Keratinocyte (primary cell): ENCODE measurements at regions not wholly inside any gene's neighbourhood (a gene's known extent, or its start where the extent isn't known, plus 50 kb on each side); places are given as distances from the start of the nearest gene placed in this dataset.
A peak's percentile ranks its signal among the peaks of the same experiment; 100 is the strongest.

Experiments used
- DNase-seq: peaks from one replicate; pipeline ENCODE4 v3.0.0-alpha.2; 2011; ENCODE audit warnings: low read depth, missing footprints, low spot score
- FAIRE-seq: peaks from 2 replicates; lab custom pipeline; 2011; peaks lifted over from hg19 to GRCh38; lab: Jason Lieb, UNC
- H2AFZ ChIP-seq: 2 replicates; pipeline ENCODE4 v1.6.0; 2012; ENCODE audit warnings: low read length, control low read depth, inconsistent platforms; ENCODE audit not compliant: control insufficient read depth
- H3K27ac ChIP-seq: 2 replicates; pipeline ENCODE4 v1.5.1; 2011; ENCODE audit warnings: low read length; ENCODE audit not compliant: control insufficient read depth, insufficient read depth
- H3K27me3 ChIP-seq: 3 replicates; pipeline ENCODE4 v1.6.0; 2011; ENCODE audit warnings: low read length; ENCODE audit not compliant: control insufficient read depth, insufficient read depth; ENCODE audit errors: extremely low read depth
- H3K36me3 ChIP-seq, 2 experiments: 2 replicates in 1 of 2; 3 replicates in 1 of 2; pipeline ENCODE4 v1.5.1; 2011; ENCODE audit warnings: low read length in 2 of 2, mild to moderate bottlenecking in 1 of 2; ENCODE audit not compliant: control insufficient read depth in 2 of 2, insufficient read depth in 2 of 2; ENCODE audit errors: extremely low read depth in 1 of 2
- H3K4me1 ChIP-seq: 3 replicates; pipeline ENCODE4 v1.5.1; 2011; ENCODE audit warnings: low read length; ENCODE audit not compliant: control insufficient read depth, insufficient read depth; ENCODE audit errors: extremely low read depth
- H3K4me2 ChIP-seq: 3 replicates; pipeline ENCODE4 v1.6.0; 2011; ENCODE audit warnings: low read depth, low read length; ENCODE audit not compliant: control insufficient read depth, insufficient read depth; ENCODE audit errors: extremely low read depth
- H3K4me3 ChIP-seq, 3 experiments: fragments of 200-600 bp in 1 of 3; sonication (generic) in 1 of 3; 2 replicates in 2 of 3; 3 replicates in 1 of 3; pipeline ENCODE4 v1.5.1; 2011 to 2016; ENCODE audit warnings: low read length in 3 of 3, mild to moderate bottlenecking in 3 of 3, control low read depth in 2 of 3, inconsistent platforms in 1 of 3, low read depth in 1 of 3, mixed read lengths in 1 of 3, mixed run types in 1 of 3, moderate library complexity in 1 of 3; ENCODE audit not compliant: control insufficient read depth in 2 of 3, insufficient read depth in 2 of 3; ENCODE audit errors: extremely low read depth in 1 of 3
- H3K79me2 ChIP-seq: 2 replicates; pipeline ENCODE4 v1.6.0; 2012; ENCODE audit warnings: low read length; ENCODE audit not compliant: control insufficient read depth, insufficient read depth
- H3K9ac ChIP-seq: 3 replicates; pipeline ENCODE4 v1.6.0; 2011; ENCODE audit warnings: low read length; ENCODE audit not compliant: control insufficient read depth, insufficient read depth; ENCODE audit errors: extremely low read depth
- H3K9me1 ChIP-seq: 3 replicates; pipeline ENCODE4 v1.6.0; 2011; ENCODE audit warnings: low read length; ENCODE audit not compliant: control insufficient read depth, insufficient read depth; ENCODE audit errors: extremely low read depth
- H3K9me3 ChIP-seq: 2 replicates; pipeline ENCODE4 v1.5.1; 2012; ENCODE audit warnings: low read depth, low read length; ENCODE audit not compliant: control insufficient read depth
- H4K20me1 ChIP-seq: 3 replicates; pipeline ENCODE4 v1.6.0; 2011; ENCODE audit warnings: low read length; ENCODE audit not compliant: control insufficient read depth, insufficient read depth; ENCODE audit errors: extremely low read depth
- CTCF ChIP-seq, 3 experiments: IDR thresholded peaks in 1 of 3; conservative IDR thresholded peaks in 1 of 3; optimal IDR thresholded peaks in 1 of 3; 2 replicates in 2 of 3; 3 replicates in 1 of 3; pipeline versions ENCODE3 to v1.5.1; 2011; ENCODE audit warnings: low read length in 3 of 3, mild to moderate bottlenecking in 3 of 3, moderate library complexity in 2 of 3, control low read depth in 1 of 3, inconsistent platforms in 1 of 3; ENCODE audit not compliant: insufficient read depth in 2 of 3; ENCODE audit errors: extremely low read depth in 1 of 3
- EZH2 ChIP-seq: IDR thresholded peaks from one replicate; pipeline ENCODE4 v1.6.1; 2012; ENCODE audit warnings: inconsistent platforms, mild to moderate bottlenecking, low read length, moderate library complexity
- dilution Hi-C: fragments of 300-500 bp; cut with MboI; formaldehyde crosslinking; loops from one replicate; pipeline ENCODE4 v1.7.0; 2020; ENCODE audit warnings: low sequenced_read_pairs; ENCODE audit not compliant: extremely low pct_ligation_motif_present

GRCh38 chr1:222390181-222390580 lies 157.7 kb downstream of the HHIPL2 start:
- no peak overlapping the region for H2AFZ ChIP-seq

GRCh38 chr1:222387007-222387814 lies 160.7 kb downstream of the HHIPL2 start:
- Histone ChIP-seq H3K4me2 (no peak overlapping the region), H2AFZ (no peak overlapping the region)

More at GRCh38 chr1:222390181-222390580, 157.7 kb downstream of the HHIPL2 start:
- H3K9me1 ChIP-seq: no peaks in the 10 kb centered on the region
- TF ChIP-seq CTCF (optimal IDR thresholded peaks at IDR 0.05 in 1 of 3, IDR thresholded peaks at IDR 0.05 in 1 of 3, conservative IDR thresholded peaks at IDR 0.05 in 1 of 3; ENCODE audit: extremely low read depth in 1 of 3, insufficient read depth in 2 of 3, low read length in 3 of 3) (no peak), EZH2 (no peak)
- no peaks in the 10 kb centered on the region for H3K4me1 ChIP-seq
- DNase-seq (no peak), FAIRE-seq (no peak)
- H3K9ac ChIP-seq: no peak overlapping the region
- no peaks in the 10 kb centered on the region for H3K79me2 ChIP-seq
- no peak overlapping the region for H3K27ac ChIP-seq
- no peaks in the 10 kb centered on the region for H3K27me3 ChIP-seq
- no peak overlapping the region for H3K4me2 ChIP-seq
- H3K4me3 ChIP-seq: no peak overlapping the region
- no peaks in the 10 kb centered on the region for H4K20me1 ChIP-seq
- H3K36me3 ChIP-seq: no peaks in the 10 kb centered on the region
- dilution Hi-C loops: no loop called here
- no peaks in the 10 kb centered on the region for H3K9me3 ChIP-seq

More at GRCh38 chr1:222387007-222387814, 160.7 kb downstream of the HHIPL2 start:
- Histone ChIP-seq H3K36me3 (no peaks in the 10 kb centered on the region), H3K27me3 (no peaks in the 10 kb centered on the region), H3K9me3 (no peaks in the 10 kb centered on the region), H3K9ac (no peak overlapping the region), H4K20me1 (no peaks in the 10 kb centered on the region), H3K27ac (no peak overlapping the region), H3K79me2 (no peaks in the 10 kb centered on the region), H3K4me1 (no peaks in the 10 kb centered on the region), H3K4me3 (no peak overlapping the region), H3K9me1 (no peaks in the 10 kb centered on the region)
- DNase-seq (no peak), FAIRE-seq (no peak)
- TF ChIP-seq CTCF (optimal IDR thresholded peaks at IDR 0.05 in 1 of 3, IDR thresholded peaks at IDR 0.05 in 1 of 3, conservative IDR thresholded peaks at IDR 0.05 in 1 of 3; ENCODE audit: extremely low read depth in 1 of 3, insufficient read depth in 2 of 3, low read length in 3 of 3) (peak; percentile 12 to 51 (median 39)), EZH2 (no peak)
- dilution Hi-C loops: no loop called here
